ENCODE measurements at regions not wholly inside any gene's neighbourhood (a gene's known extent, or its start where the extent isn't known, plus 50 kb on each side); places are given as distances from the start of the nearest gene placed in this dataset.

- no peak overlapping the region for H3K27ac Mint-ChIP-seq
- no peak overlapping the region for H3K4me3 Mint-ChIP-seq
- peaks cover 0 to 7% (median 4%) of the 10 kb centered on the region in 7 donors for H3K9me3 Mint-ChIP-seq
- peaks cover 0 to 2% of the 10 kb centered on the region in 2 donors for H3K36me3 Mint-ChIP-seq
- ATAC-seq (ENCODE audit: low read depth in 2 of 2) (no peak), DNase-seq (no peak)
- H3K27me3 Mint-ChIP-seq, result no peaks in the 10 kb centered on the region
- H3K4me1 Mint-ChIP-seq, result no peaks in the 10 kb centered on the region
Measured at GRCh38 chr2:168300460-168300859, 53.1 kb upstream of the STK39 start.

GRCh38 chr2:168304024-168304681, 56.8 kb upstream of the STK39 start:
- Mint-ChIP-seq H3K36me3 (peaks cover 9 to 29% of the 10 kb centered on the region in 2 donors), H3K27ac (no peak overlapping the region), H3K9me3 (peaks cover 6 to 44% (median 36%) of the 10 kb centered on the region in 7 donors), H3K4me3 (no peak overlapping the region), H3K27me3 (no peaks in the 10 kb centered on the region), H3K4me1 (no peaks in the 10 kb centered on the region)
- no peak for ATAC-seq (ENCODE audit: low read depth in 2 of 2)
- no peak for DNase-seq

DNA sequence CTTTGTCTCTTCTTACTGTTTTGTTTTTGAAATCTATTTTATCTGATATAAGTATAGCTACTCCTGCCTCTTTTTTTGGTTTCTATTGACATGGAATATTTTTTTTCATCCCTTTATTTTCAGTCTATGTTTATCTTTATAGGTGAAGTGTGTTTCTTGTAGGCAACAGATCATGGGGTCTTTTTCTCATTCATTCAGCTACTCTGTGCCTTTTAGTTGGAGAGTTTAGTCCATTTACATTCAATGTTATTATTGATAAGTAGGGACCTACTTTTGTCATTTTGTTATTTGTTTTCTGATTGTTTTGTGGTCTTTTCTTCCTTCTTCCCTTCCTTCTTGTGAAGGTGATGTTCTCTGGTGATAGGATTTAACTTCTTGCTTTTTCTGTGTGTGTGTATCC, 60.0 kb upstream of the STK39 start:
- Mint-ChIP-seq H3K4me3 (no peak overlapping the region), H3K27me3 (no peaks in the 10 kb centered on the region), H3K36me3 (peaks cover 9 to 29% of the 10 kb centered on the region in 2 donors), H3K27ac (no peak overlapping the region), H3K4me1 (no peaks in the 10 kb centered on the region), H3K9me3 (peaks cover 6 to 46% (median 38%) of the 10 kb centered on the region in 7 donors)
- ATAC-seq (ENCODE audit: low read depth in 2 of 2), result no peak
- DNase-seq, result no peak

DNA sequence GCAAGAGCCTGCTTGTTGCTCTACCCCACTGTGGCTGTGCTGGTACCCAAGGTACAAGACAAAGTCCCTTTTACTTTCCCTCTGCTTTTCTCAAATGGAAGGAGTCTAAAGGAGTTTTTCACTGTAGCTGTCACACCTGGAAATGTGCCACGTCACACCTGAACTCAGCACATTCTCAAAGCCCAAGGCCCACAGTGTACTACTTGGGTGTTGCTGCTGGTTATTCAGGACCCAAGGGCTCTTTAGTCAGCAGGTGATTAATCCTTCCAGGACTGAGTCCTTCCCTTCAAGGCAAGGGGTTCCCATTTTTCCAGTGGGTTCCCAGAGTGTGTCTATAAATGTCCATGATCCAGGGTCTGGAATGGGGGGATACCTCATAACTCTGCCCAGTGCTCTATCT, 63.2 kb upstream of the STK39 start:
- Mint-ChIP-seq H3K4me3 (no peak overlapping the region), H3K27me3 (no peaks in the 10 kb centered on the region), H3K36me3 (peaks cover 9 to 26% of the 10 kb centered on the region in 2 donors), H3K27ac (no peak overlapping the region), H3K4me1 (no peaks in the 10 kb centered on the region), H3K9me3 (peaks cover 6 to 49% (median 31%) of the 10 kb centered on the region in 7 donors)
- DNase-seq (no peak), ATAC-seq (ENCODE audit: low read depth in 2 of 2) (no peak)

DNA sequence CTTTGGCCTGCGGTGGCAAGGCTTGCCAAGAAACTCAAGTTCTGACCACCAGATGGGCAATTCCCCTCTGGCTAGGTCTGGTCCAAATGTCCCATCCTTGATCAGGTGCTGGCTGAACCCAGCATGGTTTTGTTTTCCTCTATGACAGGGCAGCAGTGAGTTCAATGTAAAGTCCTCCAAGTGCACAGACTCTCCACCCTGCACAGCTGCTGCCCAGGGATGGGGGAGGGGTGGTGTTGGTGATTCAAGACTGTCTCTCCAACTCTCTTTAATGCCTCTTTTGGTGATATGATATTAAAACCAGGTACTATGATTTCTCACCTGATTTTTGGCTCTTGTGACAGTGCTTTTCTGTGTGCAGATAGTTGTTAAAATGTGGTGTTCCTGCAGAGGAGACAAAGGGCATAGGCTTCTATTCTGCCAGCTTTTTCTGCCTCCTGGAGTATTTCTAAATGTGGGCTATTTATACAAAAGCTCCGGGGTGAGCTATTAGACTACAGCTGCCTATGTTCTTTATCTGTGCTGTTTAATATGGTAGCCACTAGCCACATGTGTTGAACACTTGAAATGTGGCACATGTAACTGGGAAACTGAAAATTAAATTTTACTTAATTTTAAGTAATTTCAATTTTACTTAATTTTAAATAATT, 64.0 kb upstream of the STK39 start:
- H3K27ac Mint-ChIP-seq, result no peak overlapping the region
- no peaks in the 10 kb centered on the region for H3K4me1 Mint-ChIP-seq
- no peak overlapping the region for H3K4me3 Mint-ChIP-seq
- H3K9me3 Mint-ChIP-seq, result peaks cover 6 to 41% (median 23%) of the 10 kb centered on the region in 7 donors
- no peak for ATAC-seq (ENCODE audit: low read depth in 2 of 2)
- H3K27me3 Mint-ChIP-seq, result no peaks in the 10 kb centered on the region
- no peak for DNase-seq
- peaks cover 4 to 18% of the 10 kb centered on the region in 2 donors for H3K36me3 Mint-ChIP-seq

DNA sequence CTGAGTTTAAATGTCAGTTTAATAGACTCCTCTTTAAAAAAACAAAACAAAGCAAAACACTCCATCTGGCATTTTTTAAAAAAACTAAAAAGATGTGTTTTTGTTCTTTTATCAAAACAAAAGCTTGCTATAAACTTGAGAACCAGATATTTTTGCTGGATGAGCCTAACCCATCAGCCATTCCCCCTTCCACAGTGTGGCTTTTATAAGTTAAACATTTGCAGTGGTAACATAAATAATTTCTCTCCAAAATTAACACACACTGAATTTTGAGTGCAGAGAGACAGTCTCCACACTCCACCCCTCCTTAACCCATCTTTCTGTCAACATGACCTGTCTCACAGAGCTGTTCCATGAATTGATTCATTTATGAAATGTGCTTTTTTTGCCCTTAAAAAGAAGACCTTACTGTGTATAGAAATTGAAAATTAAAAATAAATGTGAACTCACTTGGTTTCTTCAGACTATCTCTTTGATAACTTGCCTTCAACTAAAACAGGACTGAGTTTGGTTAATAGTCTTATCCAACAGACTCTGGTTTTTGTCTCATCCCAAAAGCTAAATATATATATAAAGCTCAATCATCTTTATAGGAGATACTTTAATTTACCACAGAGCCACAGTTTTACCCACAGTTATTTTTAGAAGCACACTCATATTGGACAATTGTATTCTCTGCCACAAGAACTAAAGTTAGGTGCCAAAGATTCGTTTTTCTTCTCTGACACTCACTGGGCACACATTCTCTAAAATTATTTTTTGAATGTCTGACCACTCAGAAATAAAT, 64.8 kb upstream of the STK39 start:
- no peaks in the 10 kb centered on the region for H3K4me1 Mint-ChIP-seq
- peaks cover 0 to 9% of the 10 kb centered on the region in 2 donors for H3K36me3 Mint-ChIP-seq
- H3K27ac Mint-ChIP-seq, result no peak overlapping the region
- DNase-seq (no peak), ATAC-seq (ENCODE audit: low read depth in 2 of 2) (no peak)
- H3K4me3 Mint-ChIP-seq, result no peak overlapping the region
- no peaks in the 10 kb centered on the region for H3K27me3 Mint-ChIP-seq
- H3K9me3 Mint-ChIP-seq, result peaks cover 6 to 32% (median 15%) of the 10 kb centered on the region in 7 donors

DNA sequence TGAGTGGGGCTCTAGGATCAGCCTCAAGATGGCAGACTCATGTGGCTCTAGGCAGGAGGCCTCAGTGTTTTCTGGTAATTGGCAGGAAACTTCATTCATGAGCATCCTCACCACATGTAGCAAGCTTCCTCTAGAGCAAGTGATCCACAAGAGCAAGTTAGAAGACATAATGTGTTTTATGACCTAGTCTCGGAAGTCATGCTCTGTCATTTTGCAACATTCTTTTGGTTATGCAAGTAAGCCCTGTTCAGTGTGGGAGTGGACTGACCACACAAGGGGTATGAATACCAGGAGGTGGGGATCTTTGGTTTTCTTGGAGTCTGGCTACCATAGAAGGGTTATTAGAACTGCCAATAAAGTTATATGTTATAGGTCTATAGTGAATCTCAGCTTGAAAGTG, 66.8 kb upstream of the STK39 start:
- Mint-ChIP-seq H3K36me3 (no peaks in the 10 kb centered on the region), H3K4me3 (no peak overlapping the region), H3K4me1 (no peaks in the 10 kb centered on the region), H3K27me3 (no peaks in the 10 kb centered on the region), H3K9me3 (peaks cover 0 to 12% (median under 1%) of the 10 kb centered on the region in 7 donors), H3K27ac (peak overlapping the region in 1 of 6 donors; percentile 12)
- DNase-seq, result no peak
- no peak for ATAC-seq (ENCODE audit: low read depth in 2 of 2)

GRCh38 chr2:168315331-168316072, 68.1 kb upstream of the STK39 start:
- H3K4me1 Mint-ChIP-seq, result no peaks in the 10 kb centered on the region
- peak overlapping the region in 1 of 6 donors; percentile 59 for H3K27ac Mint-ChIP-seq
- no peak for DNase-seq
- H3K36me3 Mint-ChIP-seq, result no peaks in the 10 kb centered on the region
- ATAC-seq (ENCODE audit: low read depth in 2 of 2), result no peak
- peaks cover 0 to 11% (median 0%) of the 10 kb centered on the region in 7 donors for H3K9me3 Mint-ChIP-seq
- no peak overlapping the region for H3K4me3 Mint-ChIP-seq
- no peaks in the 10 kb centered on the region for H3K27me3 Mint-ChIP-seq

DNA sequence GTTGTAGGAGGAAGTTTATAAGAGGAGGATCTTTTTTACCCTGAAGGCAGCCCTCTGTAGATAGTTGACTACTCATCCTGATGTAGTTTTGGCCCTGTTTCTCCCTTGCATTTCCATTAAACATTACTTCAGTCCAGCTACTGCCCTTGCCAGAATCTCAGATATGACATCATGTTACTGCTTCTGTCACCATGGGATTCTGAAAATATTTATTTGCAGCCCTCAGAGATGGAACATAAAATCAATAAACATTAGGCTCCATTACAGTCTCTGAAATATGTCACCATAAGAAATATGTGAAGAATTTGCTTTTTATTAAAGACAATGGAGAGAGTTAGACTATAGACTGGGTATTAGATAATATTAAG, 68.7 kb upstream of the STK39 start:
- Mint-ChIP-seq H3K36me3 (no peaks in the 10 kb centered on the region), H3K27ac (no peak overlapping the region), H3K4me3 (no peak overlapping the region), H3K4me1 (no peaks in the 10 kb centered on the region), H3K27me3 (no peaks in the 10 kb centered on the region), H3K9me3 (peaks cover 0 to 11% (median 0%) of the 10 kb centered on the region in 7 donors)
- DNase-seq (no peak), ATAC-seq (ENCODE audit: low read depth in 2 of 2) (no peak)

GRCh38 chr2:168317282-168317681, 69.9 kb upstream of the STK39 start:
- H3K27me3 Mint-ChIP-seq, result no peaks in the 10 kb centered on the region
- ATAC-seq (ENCODE audit: low read depth in 2 of 2) (no peak), DNase-seq (no peak)
- H3K4me1 Mint-ChIP-seq, result no peaks in the 10 kb centered on the region
- H3K4me3 Mint-ChIP-seq, result no peak overlapping the region
- peaks cover 0 to 11% (median 0%) of the 10 kb centered on the region in 7 donors for H3K9me3 Mint-ChIP-seq
- H3K36me3 Mint-ChIP-seq, result no peaks in the 10 kb centered on the region
- no peak overlapping the region for H3K27ac Mint-ChIP-seq

- no peak overlapping the region for H3K4me3 Mint-ChIP-seq
- no peaks in the 10 kb centered on the region for H3K9me3 Mint-ChIP-seq
- DNase-seq (no peak), ATAC-seq (ENCODE audit: low read depth in 2 of 2) (no peak)
- no peaks in the 10 kb centered on the region for H3K36me3 Mint-ChIP-seq
- no peak overlapping the region for H3K27ac Mint-ChIP-seq
- no peaks in the 10 kb centered on the region for H3K4me1 Mint-ChIP-seq
- H3K27me3 Mint-ChIP-seq, result peaks cover 0 to 5% (median 0%) of the 10 kb centered on the region in 3 donors
Measured at GRCh38 chr2:168320267-168320666, 72.9 kb upstream of the STK39 start.

- Mint-ChIP-seq H3K9me3 (peaks cover 0 to 10% (median 0%) of the 10 kb centered on the region in 7 donors), H3K27me3 (peaks cover 0 to 5% (median 0%) of the 10 kb centered on the region in 3 donors), H3K4me3 (no peak overlapping the region), H3K4me1 (no peaks in the 10 kb centered on the region), H3K36me3 (no peaks in the 10 kb centered on the region), H3K27ac (no peak overlapping the region)
- ATAC-seq (ENCODE audit: low read depth in 2 of 2) (no peak), DNase-seq (no peak)
Measured at GRCh38 chr2:168322325-168323007, 75.1 kb upstream of the STK39 start.

DNA sequence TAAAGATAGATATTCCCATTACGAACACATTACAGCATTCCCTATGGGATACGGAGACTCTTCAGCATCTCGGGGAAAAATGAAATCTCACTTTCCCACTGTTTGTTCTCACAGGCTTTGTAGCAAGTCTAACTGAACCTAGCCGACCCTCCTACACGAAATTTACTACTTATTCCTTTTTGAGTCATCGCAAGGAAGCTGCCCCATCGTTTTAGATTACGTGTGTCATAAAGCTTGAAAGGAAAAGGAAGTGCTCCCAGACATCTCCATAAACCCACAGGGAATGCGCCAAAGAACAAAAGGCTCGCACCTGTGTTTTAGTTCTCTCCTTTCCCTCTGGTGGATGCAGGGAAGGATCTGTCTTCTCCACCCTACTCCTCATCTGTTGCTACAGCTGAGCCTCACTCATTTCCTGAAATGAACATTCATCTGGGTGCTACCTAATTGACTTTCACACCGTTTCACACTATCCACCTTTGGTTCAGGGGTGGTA, 76.2 kb upstream of the STK39 start:
- DNase-seq (no peak), ATAC-seq (ENCODE audit: low read depth in 2 of 2) (no peak)
- Mint-ChIP-seq H3K27me3 (peaks cover 0 to 5% (median 0%) of the 10 kb centered on the region in 3 donors), H3K4me1 (no peaks in the 10 kb centered on the region), H3K4me3 (no peak overlapping the region), H3K9me3 (peaks cover 0 to 16% (median 0%) of the 10 kb centered on the region in 7 donors), H3K27ac (no peak overlapping the region), H3K36me3 (no peaks in the 10 kb centered on the region)
